RWPE2 (cell line): ENCODE measurements at regions not wholly inside any gene's neighbourhood (a gene's known extent, or its start where the extent isn't known, plus 50 kb on each side); places are given as distances from the start of the nearest gene placed in this dataset.
"Not testable (repeated sequence)": the region's sequence is repeated elsewhere in the genome, so short reads cannot be mapped to it uniquely, and the experiment has no call there.

Experiments
- ATAC-seq: fragments of 200-7000 bp; cut with Tn5 transposase; 3 replicates; pipeline ENCODE4 v1.9.1; 2021; ENCODE audit warnings: low read depth
- DNase-seq: peaks from one replicate; pipeline ENCODE4 v3.0.0-alpha.2; 2020; ENCODE audit warnings: low spot score
- H3K27ac ChIP-seq: fragments of 450-650 bp; 2 replicates; pipeline ENCODE4 v1.5.1; 2017; ENCODE audit warnings: mild to moderate bottlenecking; ENCODE audit not compliant: poor library complexity, severe bottlenecking
- H3K27me3 ChIP-seq: fragments of 250-450 bp; sonication (Bioruptor Pico); 2 replicates; pipeline ENCODE4 v1.5.1; 2021; ENCODE audit warnings: mild to moderate bottlenecking, moderate library complexity; ENCODE audit not compliant: insufficient read depth, poor library complexity, severe bottlenecking
- H3K36me3 ChIP-seq: fragments of 250-450 bp; sonication (Bioruptor Pico); 2 replicates; pipeline ENCODE4 v1.5.1; 2020; ENCODE audit warnings: low read depth, mild to moderate bottlenecking, moderate library complexity
- H3K4me1 ChIP-seq: fragments of 250-450 bp; sonication (Bioruptor Pico); 2 replicates; pipeline ENCODE4 v1.5.1; 2021; ENCODE audit warnings: mild to moderate bottlenecking, moderate library complexity; ENCODE audit not compliant: insufficient read depth, poor library complexity, severe bottlenecking
- H3K4me3 ChIP-seq: fragments of 250-450 bp; sonication (Bioruptor Pico); 2 replicates; pipeline ENCODE4 v1.5.1; 2021; ENCODE audit warnings: mild to moderate bottlenecking, moderate library complexity; ENCODE audit not compliant: severe bottlenecking
- H3K9me3 ChIP-seq: fragments of 250-450 bp; sonication (Bioruptor Pico); 2 replicates; pipeline ENCODE4 v1.5.1; 2021; ENCODE audit warnings: mild to moderate bottlenecking, moderate library complexity; ENCODE audit not compliant: severe bottlenecking
- TF ChIP-seq, protein P1 (sequence below): fragments of 450-650 bp; IDR thresholded peaks from one replicate; pipeline ENCODE4 v1.5.1; 2017; ENCODE audit warnings: mild to moderate bottlenecking, moderate library complexity; ENCODE audit not compliant: poor library complexity, severe bottlenecking

DNA sequence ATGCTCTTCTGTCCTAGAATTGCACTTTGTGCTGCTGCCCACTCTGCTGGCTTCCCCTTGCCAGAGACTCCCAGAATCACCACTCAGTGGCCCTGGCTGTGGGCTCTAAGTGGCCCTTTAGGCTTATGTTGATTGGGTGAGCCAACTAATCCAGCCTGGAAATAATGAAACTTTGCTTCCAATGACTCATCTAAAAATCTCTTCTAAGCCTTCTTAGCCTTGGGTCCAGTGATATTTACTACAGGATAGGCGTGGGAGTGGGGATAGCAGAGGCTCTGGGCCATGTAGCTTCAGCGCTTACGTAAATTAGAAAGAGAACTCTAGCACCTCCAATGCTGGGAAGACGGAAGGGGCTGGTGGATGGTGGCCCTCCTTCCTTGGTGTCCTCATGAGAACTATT, 137.9 kb downstream of the TTC8 start:
- Histone ChIP-seq H3K4me1 (no peaks in the 10 kb centered on the region), H3K27ac (no peak overlapping the region), H3K9me3 (no peaks in the 10 kb centered on the region), H3K27me3 (peaks cover 4% of the 10 kb centered on the region), H3K36me3 (no peaks in the 10 kb centered on the region), H3K4me3 (no peak overlapping the region)
- TF ChIP-seq, protein P1, sequence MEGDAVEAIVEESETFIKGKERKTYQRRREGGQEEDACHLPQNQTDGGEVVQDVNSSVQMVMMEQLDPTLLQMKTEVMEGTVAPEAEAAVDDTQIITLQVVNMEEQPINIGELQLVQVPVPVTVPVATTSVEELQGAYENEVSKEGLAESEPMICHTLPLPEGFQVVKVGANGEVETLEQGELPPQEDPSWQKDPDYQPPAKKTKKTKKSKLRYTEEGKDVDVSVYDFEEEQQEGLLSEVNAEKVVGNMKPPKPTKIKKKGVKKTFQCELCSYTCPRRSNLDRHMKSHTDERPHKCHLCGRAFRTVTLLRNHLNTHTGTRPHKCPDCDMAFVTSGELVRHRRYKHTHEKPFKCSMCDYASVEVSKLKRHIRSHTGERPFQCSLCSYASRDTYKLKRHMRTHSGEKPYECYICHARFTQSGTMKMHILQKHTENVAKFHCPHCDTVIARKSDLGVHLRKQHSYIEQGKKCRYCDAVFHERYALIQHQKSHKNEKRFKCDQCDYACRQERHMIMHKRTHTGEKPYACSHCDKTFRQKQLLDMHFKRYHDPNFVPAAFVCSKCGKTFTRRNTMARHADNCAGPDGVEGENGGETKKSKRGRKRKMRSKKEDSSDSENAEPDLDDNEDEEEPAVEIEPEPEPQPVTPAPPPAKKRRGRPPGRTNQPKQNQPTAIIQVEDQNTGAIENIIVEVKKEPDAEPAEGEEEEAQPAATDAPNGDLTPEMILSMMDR, result no peak
- ATAC-seq, result no peak
- no peak for DNase-seq

DNA sequence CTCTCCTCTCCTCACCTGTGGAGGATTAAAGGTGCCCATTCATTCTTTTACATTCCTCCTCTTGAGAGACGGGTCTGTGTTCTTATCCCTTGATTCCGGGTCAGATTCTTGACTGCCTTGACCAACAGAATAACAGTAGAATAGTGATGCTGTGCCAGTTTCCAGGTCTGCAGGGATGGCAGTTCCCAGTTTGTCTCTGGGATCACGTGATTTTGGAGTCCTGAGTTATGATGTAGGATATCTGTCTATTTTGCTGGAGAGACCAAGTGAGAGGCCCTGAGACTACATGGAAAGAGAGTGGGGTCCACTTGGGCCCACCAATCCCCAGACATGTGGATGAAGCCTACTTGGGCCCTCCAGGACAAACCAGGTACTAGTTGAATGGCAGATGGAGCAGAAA, 142.8 kb downstream of the TTC8 start:
- ATAC-seq (no peak), DNase-seq (no peak)
- Histone ChIP-seq H3K4me1 (no peaks in the 10 kb centered on the region), H3K36me3 (no peaks in the 10 kb centered on the region), H3K4me3 (no peak overlapping the region), H3K9me3 (no peaks in the 10 kb centered on the region), H3K27me3 (no peaks in the 10 kb centered on the region), H3K27ac (no peak overlapping the region)
- TF ChIP-seq, protein P1, result no peak

DNA sequence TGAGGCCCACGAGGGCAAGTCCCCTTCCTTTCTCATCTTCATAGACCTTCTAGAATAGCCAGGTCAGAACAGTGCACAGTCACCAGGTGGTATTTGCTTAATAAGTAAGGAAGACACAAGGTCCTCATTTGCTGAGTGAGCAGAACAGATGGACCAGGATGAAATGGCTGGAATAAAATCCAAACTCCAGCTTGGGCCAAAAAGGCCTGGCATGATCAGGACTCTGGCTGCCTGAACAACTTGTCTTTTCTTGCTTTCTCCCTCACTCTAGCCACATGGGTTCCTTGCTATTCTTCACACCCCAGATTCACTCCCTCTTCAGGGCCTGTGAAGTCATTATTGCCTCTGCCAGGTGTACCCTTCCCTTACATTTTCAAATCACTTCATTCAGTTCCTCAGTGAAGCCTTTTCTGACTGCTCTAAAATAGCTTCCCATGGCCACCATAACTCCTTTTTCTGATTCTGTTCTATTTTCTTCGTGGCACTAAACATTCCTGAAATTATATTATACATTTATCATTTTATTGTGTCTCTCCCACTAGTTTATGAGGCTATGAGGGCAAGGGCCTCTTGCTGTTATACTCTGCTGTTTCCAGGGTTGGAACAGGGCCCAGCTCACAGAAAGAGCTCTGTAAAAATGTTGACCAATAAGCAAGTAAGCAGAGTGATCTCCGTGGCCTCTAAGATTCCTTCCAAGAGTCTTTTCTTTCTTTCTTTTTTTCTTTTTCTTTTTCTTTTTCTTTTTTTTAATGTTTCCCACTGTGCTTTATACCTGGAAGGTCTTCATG, 150.8 kb downstream of the TTC8 start:
- H3K36me3 ChIP-seq, result no peaks in the 10 kb centered on the region
- H3K4me1 ChIP-seq, result no peaks in the 10 kb centered on the region
- H3K4me3 ChIP-seq, result no peak overlapping the region
- TF ChIP-seq, protein P1, result no peak
- no peaks in the 10 kb centered on the region for H3K27me3 ChIP-seq
- DNase-seq, result no peak
- no peaks in the 10 kb centered on the region for H3K9me3 ChIP-seq
- H3K27ac ChIP-seq, result no peak overlapping the region
- no peak for ATAC-seq

DNA sequence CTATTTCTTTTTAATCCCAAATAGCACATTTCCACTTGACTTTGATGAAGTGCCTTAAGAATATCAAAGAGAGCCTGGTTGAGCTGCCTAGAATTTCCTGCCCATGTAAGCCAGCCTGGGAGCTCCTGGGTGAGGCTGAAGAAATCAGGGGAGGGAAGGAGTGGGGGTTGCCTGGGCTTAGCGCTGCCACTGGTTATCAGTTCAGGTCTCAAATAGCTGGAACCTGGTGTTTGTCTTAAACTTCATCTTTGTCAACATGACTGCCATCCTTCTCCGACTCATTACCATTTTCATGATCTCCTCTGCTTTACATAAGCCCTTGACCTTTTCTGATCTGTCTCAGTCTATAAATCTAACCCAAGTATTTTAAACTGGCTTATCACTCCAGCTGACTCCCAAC, 151.5 kb downstream of the TTC8 start:
- TF ChIP-seq, protein P1, result no peak
- H3K4me3 ChIP-seq, result no peak overlapping the region
- ATAC-seq (no peak), DNase-seq (no peak)
- no peaks in the 10 kb centered on the region for H3K9me3 ChIP-seq
- no peaks in the 10 kb centered on the region for H3K4me1 ChIP-seq
- no peaks in the 10 kb centered on the region for H3K27me3 ChIP-seq
- H3K36me3 ChIP-seq, result no peaks in the 10 kb centered on the region
- no peak overlapping the region for H3K27ac ChIP-seq

DNA sequence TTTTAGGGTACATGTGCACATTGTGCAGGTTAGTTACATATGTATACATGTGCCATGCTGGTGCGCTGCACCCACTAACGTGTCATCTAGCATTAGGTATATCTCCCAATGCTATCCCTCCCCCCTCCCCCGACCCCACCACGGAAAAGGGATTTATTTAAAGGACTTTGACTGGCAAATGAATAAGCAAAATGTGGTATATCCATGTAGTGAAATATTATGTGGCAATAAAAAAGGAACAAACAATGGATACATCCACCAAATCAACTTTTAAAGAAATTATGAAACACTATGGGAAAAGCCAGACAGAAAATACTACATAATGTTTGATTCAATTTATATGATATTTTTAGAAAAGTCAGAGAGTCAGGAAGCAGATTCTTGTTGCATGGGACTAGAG, 156.5 kb downstream of the TTC8 start:
- not testable (repeated sequence) for DNase-seq, ATAC-seq, H3K9me3 ChIP-seq, H3K27me3 ChIP-seq, H3K27ac ChIP-seq, H3K4me3 ChIP-seq, H3K36me3 ChIP-seq
- H3K4me1 ChIP-seq, result peaks cover 13% of the 10 kb centered on the region
